Activated CD8-positive, alpha-beta T cell treated with anti-CD3 and anti-CD28 coated beads, Interleukin-2, amount 10 ng/mL, durations not matched to agents 7 days and 5 days (primary cell): ENCODE measurements at regions not wholly inside any gene's neighbourhood (a gene's known extent, or its start where the extent isn't known, plus 50 kb on each side); places are given as distances from the start of the nearest gene placed in this dataset.
"Not testable (repeated sequence)": the region's sequence is repeated elsewhere in the genome, so short reads cannot be mapped to it uniquely, and the experiment has no call there.

Source experiments
- ATAC-seq: fragments of 150-1000 bp; cut with Tn5 transposase; one replicate; pipeline ENCODE4 v1.10.0; 2021; ENCODE audit warnings: moderate library complexity
- CTCF ChIA-PET: fragments of 350-600 bp; sonication (Branson Sonifier 250); formaldehyde crosslinking; loops from one replicate; lab custom pipeline; 2021; ENCODE audit warnings: antibody characterized with exemption; lab: Charles Lee
- POLR2A ChIA-PET: fragments of 350-600 bp; sonication (Branson Sonifier 250); formaldehyde crosslinking; loops from one replicate; lab custom pipeline; 2021; ENCODE audit warnings: antibody characterized with exemption; lab: Charles Lee
- DNase-seq: peaks from one replicate; pipeline ENCODE4 v3.0.0-alpha.2; 2020
- H3K27ac Mint-ChIP-seq: one replicate; pipeline ENCODE4 v1.8.0; 2021; ENCODE audit warnings: mild to moderate bottlenecking, mixed read lengths
- H3K27me3 Mint-ChIP-seq: one replicate; pipeline ENCODE4 v1.8.0; 2021; ENCODE audit warnings: low read depth, mixed read lengths
- H3K36me3 Mint-ChIP-seq: one replicate; pipeline ENCODE4 v1.8.0; 2021; ENCODE audit warnings: low read depth, mixed read lengths
- H3K4me1 Mint-ChIP-seq: one replicate; pipeline ENCODE4 v1.8.0; 2021; ENCODE audit warnings: low read depth, mixed read lengths
- H3K4me3 Mint-ChIP-seq: one replicate; pipeline ENCODE4 v1.8.0; 2021; ENCODE audit warnings: mild to moderate bottlenecking, mixed read lengths
- H3K9me3 Mint-ChIP-seq: one replicate; pipeline ENCODE4 v1.8.0; 2022; ENCODE audit warnings: mixed read lengths; ENCODE audit not compliant: insufficient read depth

- POLR2A ChIA-PET = no interaction called here
These were observed 369.6 kb downstream of the ATP23 start for GRCh38 chr12:58310809-58311622.

GRCh38 chr12:58313091-58313855, 371.9 kb downstream of the ATP23 start:
- H3K4me1 Mint-ChIP-seq = no peaks in the 10 kb centered on the region
- no peak overlapping the region for H3K27ac Mint-ChIP-seq
- no peak for ATAC-seq
- H3K36me3 Mint-ChIP-seq = no peaks in the 10 kb centered on the region
- no peaks in the 10 kb centered on the region for H3K9me3 Mint-ChIP-seq
- H3K4me3 Mint-ChIP-seq = no peak overlapping the region
- ChIA-PET CTCF (no interaction called here), POLR2A (no interaction called here)
- H3K27me3 Mint-ChIP-seq = no peaks in the 10 kb centered on the region
- no peak for DNase-seq

More at GRCh38 chr12:58310809-58311622, 369.6 kb downstream of the ATP23 start:
- Mint-ChIP-seq H3K4me1 (no peaks in the 10 kb centered on the region), H3K27ac (no peak overlapping the region), H3K27me3 (no peaks in the 10 kb centered on the region), H3K9me3 (no peaks in the 10 kb centered on the region), H3K36me3 (no peaks in the 10 kb centered on the region), H3K4me3 (no peak overlapping the region)
- ATAC-seq (no peak), DNase-seq (no peak)
- CTCF ChIA-PET = no interaction called here

- H3K36me3 Mint-ChIP-seq = no peaks in the 10 kb centered on the region
- H3K4me3 Mint-ChIP-seq = no peak overlapping the region
- H3K9me3 Mint-ChIP-seq = no peaks in the 10 kb centered on the region
- DNase-seq (no peak), ATAC-seq (no peak)
- ChIA-PET CTCF (no interaction called here), POLR2A (no interaction called here)
- H3K27ac Mint-ChIP-seq = no peak overlapping the region
- no peaks in the 10 kb centered on the region for H3K27me3 Mint-ChIP-seq
- no peaks in the 10 kb centered on the region for H3K4me1 Mint-ChIP-seq
These were observed 373.2 kb downstream of the ATP23 start for GRCh38 chr12:58314610-58315009.

- CTCF ChIA-PET = no interaction called here
- no peaks in the 10 kb centered on the region for H3K4me1 Mint-ChIP-seq
- no peaks in the 10 kb centered on the region for H3K36me3 Mint-ChIP-seq
- POLR2A ChIA-PET = no interaction called here
- no peaks in the 10 kb centered on the region for H3K27me3 Mint-ChIP-seq
- no peak overlapping the region for H3K27ac Mint-ChIP-seq
- DNase-seq (no peak), ATAC-seq (no peak)
- H3K4me3 Mint-ChIP-seq = no peak overlapping the region
- H3K9me3 Mint-ChIP-seq = no peaks in the 10 kb centered on the region
These were observed 375.6 kb downstream of the ATP23 start for GRCh38 chr12:58316926-58317325.

- ATAC-seq = no peak
These were observed 380.0 kb downstream of the ATP23 start for GRCh38 chr12:58321414-58321813.

GRCh38 chr12:58323676-58324075, 382.3 kb downstream of the ATP23 start:
- ATAC-seq = no peak
- Mint-ChIP-seq H3K4me3 (no peak overlapping the region), H3K4me1 (no peaks in the 10 kb centered on the region)

More at GRCh38 chr12:58321414-58321813, 380.0 kb downstream of the ATP23 start:
- H3K4me1 Mint-ChIP-seq = no peaks in the 10 kb centered on the region
- no peaks in the 10 kb centered on the region for H3K36me3 Mint-ChIP-seq
- no peak overlapping the region for H3K27ac Mint-ChIP-seq
- no peaks in the 10 kb centered on the region for H3K9me3 Mint-ChIP-seq
- POLR2A ChIA-PET = no interaction called here
- no peaks in the 10 kb centered on the region for H3K27me3 Mint-ChIP-seq
- H3K4me3 Mint-ChIP-seq = no peak overlapping the region
- CTCF ChIA-PET = no interaction called here
- no peak for DNase-seq

GRCh38 chr12:58325561-58325960, 384.2 kb downstream of the ATP23 start:
- CTCF ChIA-PET = no interaction called here
- Mint-ChIP-seq H3K36me3 (no peaks in the 10 kb centered on the region), H3K4me1 (no peaks in the 10 kb centered on the region)

More at GRCh38 chr12:58323676-58324075, 382.3 kb downstream of the ATP23 start:
- no peaks in the 10 kb centered on the region for H3K27me3 Mint-ChIP-seq
- POLR2A ChIA-PET = no interaction called here
- no peaks in the 10 kb centered on the region for H3K9me3 Mint-ChIP-seq
- CTCF ChIA-PET = no interaction called here
- DNase-seq = no peak
- H3K27ac Mint-ChIP-seq = no peak overlapping the region
- no peaks in the 10 kb centered on the region for H3K36me3 Mint-ChIP-seq

GRCh38 chr12:58326534-58326933, 385.2 kb downstream of the ATP23 start:
- Mint-ChIP-seq H3K27me3 (no peaks in the 10 kb centered on the region), H3K9me3 (no peaks in the 10 kb centered on the region), H3K36me3 (no peaks in the 10 kb centered on the region), H3K4me3 (no peak overlapping the region), H3K27ac (no peak overlapping the region), H3K4me1 (no peaks in the 10 kb centered on the region)
- ATAC-seq (no peak), DNase-seq (no peak)
- ChIA-PET POLR2A (no interaction called here), CTCF (no interaction called here)

More at GRCh38 chr12:58325561-58325960, 384.2 kb downstream of the ATP23 start:
- no peak overlapping the region for H3K27ac Mint-ChIP-seq
- POLR2A ChIA-PET = no interaction called here
- no peaks in the 10 kb centered on the region for H3K9me3 Mint-ChIP-seq
- H3K4me3 Mint-ChIP-seq = no peak overlapping the region
- no peaks in the 10 kb centered on the region for H3K27me3 Mint-ChIP-seq
- ATAC-seq (no peak), DNase-seq (no peak)

- not testable (repeated sequence) for H3K27me3 Mint-ChIP-seq, ATAC-seq
- CTCF ChIA-PET = interaction anchor here (0.6 kb wide), 1 partner anchor 99 kb away, joined by 3 read pairs; no protein-coding TSS in a partner anchor
These were observed 395.3 kb downstream of the ATP23 start for GRCh38 chr12:58336581-58337242.

GRCh38 chr12:58337539-58337938, 396.2 kb downstream of the ATP23 start:
- H3K36me3 Mint-ChIP-seq, ATAC-seq, H3K4me1 Mint-ChIP-seq, H3K27ac Mint-ChIP-seq, POLR2A ChIA-PET, CTCF ChIA-PET, H3K27me3 Mint-ChIP-seq, H3K9me3 Mint-ChIP-seq, H3K4me3 Mint-ChIP-seq, DNase-seq: not testable (repeated sequence)

More at GRCh38 chr12:58336581-58337242, 395.3 kb downstream of the ATP23 start:
- POLR2A ChIA-PET, H3K9me3 Mint-ChIP-seq, H3K27ac Mint-ChIP-seq, H3K4me1 Mint-ChIP-seq, H3K36me3 Mint-ChIP-seq, H3K4me3 Mint-ChIP-seq, DNase-seq: not testable (repeated sequence)

GRCh38 chr12:58341791-58342190, 400.4 kb downstream of the ATP23 start:
- no peaks in the 10 kb centered on the region for H3K4me1 Mint-ChIP-seq
- POLR2A ChIA-PET = no interaction called here
- H3K27ac Mint-ChIP-seq = no peak overlapping the region
- H3K4me3 Mint-ChIP-seq = no peak overlapping the region
- no peaks in the 10 kb centered on the region for H3K9me3 Mint-ChIP-seq
- CTCF ChIA-PET = no interaction called here
- no peak for DNase-seq
- no peak for ATAC-seq
- H3K27me3 Mint-ChIP-seq = peaks cover 4% of the 10 kb centered on the region
- no peaks in the 10 kb centered on the region for H3K36me3 Mint-ChIP-seq

- no peaks in the 10 kb centered on the region for H3K4me1 Mint-ChIP-seq
- ChIA-PET CTCF (no interaction called here), POLR2A (no interaction called here)
- DNase-seq (no peak), ATAC-seq (no peak)
- H3K27me3 Mint-ChIP-seq = peaks cover 4% of the 10 kb centered on the region
- H3K27ac Mint-ChIP-seq = no peak overlapping the region
- no peaks in the 10 kb centered on the region for H3K36me3 Mint-ChIP-seq
- H3K9me3 Mint-ChIP-seq = no peaks in the 10 kb centered on the region
- no peak overlapping the region for H3K4me3 Mint-ChIP-seq
These were observed 401.4 kb downstream of the ATP23 start for GRCh38 chr12:58342736-58343135.
